OCI-LY1 (cell line): ENCODE measurements at regions not wholly inside any gene's neighbourhood (a gene's known extent, or its start where the extent isn't known, plus 50 kb on each side); places are given as distances from the start of the nearest gene placed in this dataset.

Experiments
- H2AFZ ChIP-seq: fragments of 200-600 bp; sonication (generic), shearing (Covaris generic); 2 replicates; pipeline ENCODE4 v1.6.0; 2014; ENCODE audit warnings: antibody characterized with exemption, mild to moderate bottlenecking, low read length
- H3F3A ChIP-seq: fragments of 200-600 bp; sonication (generic), shearing (Covaris generic); 2 replicates; pipeline ENCODE4 v1.6.0; 2014; ENCODE audit warnings: mild to moderate bottlenecking, antibody characterized with exemption, low read length, moderate library complexity; ENCODE audit not compliant: insufficient read depth
- H3K27ac ChIP-seq: fragments of 200-600 bp; sonication (generic); 2 replicates; pipeline ENCODE4 v1.5.1; 2014; ENCODE audit warnings: low read length, mixed run types, mild to moderate bottlenecking, low read depth; ENCODE audit not compliant: poor library complexity, severe bottlenecking
- H3K27me3 ChIP-seq: fragments of 200-600 bp; sonication (generic); 2 replicates; pipeline ENCODE4 v1.6.0; 2014; ENCODE audit warnings: antibody characterized with exemption, mild to moderate bottlenecking, low read length, moderate library complexity; ENCODE audit not compliant: insufficient read depth
- H3K36me3 ChIP-seq: fragments of 200-600 bp; sonication (generic); 2 replicates; pipeline ENCODE4 v1.6.1; 2014; ENCODE audit warnings: mild to moderate bottlenecking, antibody characterized with exemption, low read length, moderate library complexity, mixed read lengths; ENCODE audit not compliant: insufficient read depth
- H3K4me1 ChIP-seq: fragments of 200-600 bp; sonication (generic); 2 replicates; pipeline ENCODE4 v1.5.1; 2014; ENCODE audit warnings: mild to moderate bottlenecking, low read length, moderate library complexity; ENCODE audit not compliant: insufficient read depth, severe bottlenecking
- H3K4me2 ChIP-seq: fragments of 200-600 bp; sonication (generic), shearing (Covaris generic); 2 replicates; pipeline ENCODE4 v1.6.1; 2014; ENCODE audit warnings: low read length
- H3K4me3 ChIP-seq: fragments of 200-600 bp; sonication (generic); 2 replicates; pipeline ENCODE4 v1.5.1; 2014; ENCODE audit warnings: low read length, low read depth, mild to moderate bottlenecking, mixed read lengths; ENCODE audit not compliant: poor library complexity, severe bottlenecking
- H3K79me2 ChIP-seq: fragments of 200-600 bp; shearing (Covaris generic); 2 replicates; pipeline ENCODE4 v1.6.1; 2016; ENCODE audit warnings: mixed run types, low read length, mixed read lengths; ENCODE audit not compliant: insufficient read depth
- H3K9ac ChIP-seq: fragments of 200-600 bp; sonication (generic), shearing (Covaris generic); 2 replicates; pipeline ENCODE4 v1.6.1; 2014; ENCODE audit warnings: mild to moderate bottlenecking, low read length, mixed read lengths
- H3K9me2 ChIP-seq: fragments of 200-600 bp; sonication (generic), shearing (Covaris generic); 2 replicates; pipeline ENCODE4 v1.6.1; 2014; ENCODE audit warnings: low read depth, mild to moderate bottlenecking, low read length, mixed read lengths
- H3K9me3 ChIP-seq: fragments of 200-600 bp; shearing (Covaris generic); 2 replicates; pipeline ENCODE4 v1.6.1; 2014; ENCODE audit warnings: low read length, mixed read lengths
- H4K20me1 ChIP-seq: fragments of 200-600 bp; sonication (generic), shearing (Covaris generic); 2 replicates; pipeline ENCODE4 v1.6.0; 2016; ENCODE audit warnings: mild to moderate bottlenecking, low read length; ENCODE audit not compliant: insufficient read depth
- EZH2 ChIP-seq: fragments of 200-600 bp; sonication (generic), shearing (Covaris generic); IDR thresholded peaks from 2 replicates; pipeline ENCODE4 v1.8.0; 2017; ENCODE audit warnings: borderline replicate concordance, mixed run types, mild to moderate bottlenecking, antibody characterized with exemption, low read length, moderate library complexity, mixed read lengths
- TF ChIP-seq, protein P1 (sequence below): fragments of 200-600 bp; sonication (generic), shearing (Covaris generic); IDR thresholded peaks from 2 replicates; pipeline ENCODE4 v1.5.1; 2017; ENCODE audit warnings: mild to moderate bottlenecking, antibody characterized with exemption, low read length, moderate library complexity, mixed read lengths

GRCh38 chr3:176009256-176009655 lies 1150.1 kb downstream of the NAALADL2 start:
- TF ChIP-seq, protein P1, sequence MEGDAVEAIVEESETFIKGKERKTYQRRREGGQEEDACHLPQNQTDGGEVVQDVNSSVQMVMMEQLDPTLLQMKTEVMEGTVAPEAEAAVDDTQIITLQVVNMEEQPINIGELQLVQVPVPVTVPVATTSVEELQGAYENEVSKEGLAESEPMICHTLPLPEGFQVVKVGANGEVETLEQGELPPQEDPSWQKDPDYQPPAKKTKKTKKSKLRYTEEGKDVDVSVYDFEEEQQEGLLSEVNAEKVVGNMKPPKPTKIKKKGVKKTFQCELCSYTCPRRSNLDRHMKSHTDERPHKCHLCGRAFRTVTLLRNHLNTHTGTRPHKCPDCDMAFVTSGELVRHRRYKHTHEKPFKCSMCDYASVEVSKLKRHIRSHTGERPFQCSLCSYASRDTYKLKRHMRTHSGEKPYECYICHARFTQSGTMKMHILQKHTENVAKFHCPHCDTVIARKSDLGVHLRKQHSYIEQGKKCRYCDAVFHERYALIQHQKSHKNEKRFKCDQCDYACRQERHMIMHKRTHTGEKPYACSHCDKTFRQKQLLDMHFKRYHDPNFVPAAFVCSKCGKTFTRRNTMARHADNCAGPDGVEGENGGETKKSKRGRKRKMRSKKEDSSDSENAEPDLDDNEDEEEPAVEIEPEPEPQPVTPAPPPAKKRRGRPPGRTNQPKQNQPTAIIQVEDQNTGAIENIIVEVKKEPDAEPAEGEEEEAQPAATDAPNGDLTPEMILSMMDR, result no peak
- TF ChIP-seq EZH2, result no peak
- no peaks in the 10 kb centered on the region for H3K4me1 ChIP-seq
- no peak overlapping the region for H2AFZ ChIP-seq
- H3K27me3 ChIP-seq, result no peaks in the 10 kb centered on the region
- H3K4me3 ChIP-seq, result no peak overlapping the region
- no peaks in the 10 kb centered on the region for H3K9me2 ChIP-seq
- no peaks in the 10 kb centered on the region for H4K20me1 ChIP-seq
- no peaks in the 10 kb centered on the region for H3F3A ChIP-seq
- H3K27ac ChIP-seq, result no peak overlapping the region
- H3K9ac ChIP-seq, result no peak overlapping the region
- H3K9me3 ChIP-seq, result no peaks in the 10 kb centered on the region
- H3K79me2 ChIP-seq, result no peaks in the 10 kb centered on the region
- no peaks in the 10 kb centered on the region for H3K36me3 ChIP-seq
- no peak overlapping the region for H3K4me2 ChIP-seq

GRCh38 chr3:176005564-176005963 lies 1146.4 kb downstream of the NAALADL2 start:
- H3K27ac ChIP-seq, result no peak overlapping the region
- no peak overlapping the region for H3K4me3 ChIP-seq
- no peaks in the 10 kb centered on the region for H3K36me3 ChIP-seq
- no peaks in the 10 kb centered on the region for H4K20me1 ChIP-seq
- no peaks in the 10 kb centered on the region for H3F3A ChIP-seq
- no peaks in the 10 kb centered on the region for H3K4me1 ChIP-seq
- H3K9ac ChIP-seq, result no peak overlapping the region
- no peaks in the 10 kb centered on the region for H3K9me2 ChIP-seq
- no peaks in the 10 kb centered on the region for H3K79me2 ChIP-seq
- no peaks in the 10 kb centered on the region for H3K27me3 ChIP-seq
- H3K4me2 ChIP-seq, result no peak overlapping the region
- H2AFZ ChIP-seq, result no peak overlapping the region
- TF ChIP-seq, protein P1, result no peak
- TF ChIP-seq EZH2, result no peak
- no peaks in the 10 kb centered on the region for H3K9me3 ChIP-seq

DNA sequence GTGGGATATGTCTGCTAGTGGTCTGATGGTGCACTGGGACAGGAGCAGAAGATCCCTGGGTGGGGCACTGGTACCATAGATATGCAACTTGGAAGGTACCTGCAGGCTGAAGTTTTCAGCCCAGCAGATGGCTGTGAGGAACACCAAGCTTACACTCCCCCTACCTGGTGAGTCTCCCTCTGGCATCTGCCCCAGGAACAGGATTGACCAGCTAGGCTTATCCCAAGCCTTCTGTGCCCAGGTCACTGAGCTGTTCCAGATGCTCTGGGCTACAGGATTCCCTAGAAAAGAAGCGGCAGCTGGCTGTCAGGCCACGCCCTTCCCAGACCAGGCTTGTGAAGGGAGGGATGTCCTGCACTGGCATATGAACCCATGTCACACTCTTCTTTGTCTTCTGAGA lies 1130.0 kb downstream of the NAALADL2 start:
- Histone ChIP-seq H3K27ac (no peak overlapping the region), H2AFZ (no peak overlapping the region), H3K4me1 (no peaks in the 10 kb centered on the region), H3K36me3 (no peaks in the 10 kb centered on the region), H3K9ac (no peak overlapping the region), H3K79me2 (no peaks in the 10 kb centered on the region), H3K4me2 (no peak overlapping the region), H3F3A (no peaks in the 10 kb centered on the region), H3K27me3 (no peaks in the 10 kb centered on the region), H4K20me1 (no peaks in the 10 kb centered on the region), H3K9me2 (no peaks in the 10 kb centered on the region), H3K9me3 (no peaks in the 10 kb centered on the region), H3K4me3 (no peak overlapping the region)
- TF ChIP-seq, protein P1, result no peak
- no peak for TF ChIP-seq EZH2
